CD14-positive monocyte (primary cell): ENCODE measurements at regions not wholly inside any gene's neighbourhood (a gene's known extent, or its start where the extent isn't known, plus 50 kb on each side); places are given as distances from the start of the nearest gene placed in this dataset.

Experiments used
- DNase-seq, 3 donors: peaks; one replicate each; pipeline ENCODE4 v3.0.0-alpha.2; 2011 to 2022
- H2AFZ ChIP-seq: 2 replicates; pipeline ENCODE4 v1.6.0; 2012; ENCODE audit warnings: mild to moderate bottlenecking, low read depth, low read length, inconsistent platforms; ENCODE audit not compliant: insufficient read depth, poor library complexity, severe bottlenecking
- H3K27ac ChIP-seq, 2 donors: 1 replicate in 1 of 2; 2 replicates in 1 of 2; pipeline ENCODE4 v1.5.1; 2012 to 2013; ENCODE audit warnings: low read length in 2 of 2, control low read depth in 1 of 2, inconsistent platforms in 1 of 2, low read depth in 1 of 2, mild to moderate bottlenecking in 1 of 2
- H3K27me3 ChIP-seq, 2 donors: one replicate each; pipeline versions ENCODE4 v1.6.0 to v1.6.1; 2011 to 2013; ENCODE audit warnings: low read length in 2 of 2; ENCODE audit not compliant: control insufficient read depth in 2 of 2, insufficient read depth in 2 of 2
- H3K36me3 ChIP-seq, 2 donors: replicated peaks in 1 of 2; 1 replicate in 1 of 2; 2 replicates in 1 of 2; pipeline versions ENCODE4 v1.5.1 to v1.6.1; 2012 to 2013; ENCODE audit warnings: low read length in 2 of 2, control low read depth in 1 of 2, inconsistent platforms in 1 of 2, mild to moderate bottlenecking in 1 of 2; ENCODE audit not compliant: insufficient read depth in 2 of 2, control insufficient read depth in 1 of 2
- H3K4me1 ChIP-seq, 2 donors: 1 replicate in 1 of 2; 2 replicates in 1 of 2; pipeline versions ENCODE4 v1.5.1 to v1.6.1; 2012 to 2013; ENCODE audit warnings: low read length in 2 of 2, control low read depth in 1 of 2, inconsistent platforms in 1 of 2, mild to moderate bottlenecking in 1 of 2, moderate library complexity in 1 of 2; ENCODE audit not compliant: insufficient read depth in 2 of 2, control insufficient read depth in 1 of 2
- H3K4me2 ChIP-seq: replicated peaks from 2 replicates; pipeline ENCODE3; 2012; ENCODE audit warnings: low read length, moderate library complexity, mild to moderate bottlenecking; ENCODE audit not compliant: poor library complexity, severe bottlenecking; ENCODE audit errors: extremely low read depth
- H3K4me3 ChIP-seq, 3 experiments: fragments of 200-600 bp in 1 of 3; sonication (generic) in 1 of 3; replicated peaks in 1 of 3; 1 replicate in 2 of 3; 2 replicates in 1 of 3; pipeline ENCODE4 v1.5.1; 2011 to 2013; ENCODE audit warnings: low read length in 3 of 3, mild to moderate bottlenecking in 3 of 3, control low read depth in 2 of 3, low read depth in 2 of 3, inconsistent platforms in 1 of 3, moderate library complexity in 1 of 3
- H3K79me2 ChIP-seq: 2 replicates; pipeline ENCODE4 v1.6.0; 2012; ENCODE audit warnings: mild to moderate bottlenecking, control low read depth, inconsistent platforms, low read length, moderate library complexity; ENCODE audit not compliant: insufficient read depth
- H3K9ac ChIP-seq: 2 replicates; pipeline ENCODE4 v1.6.0; 2017; ENCODE audit warnings: low read length, mild to moderate bottlenecking; ENCODE audit not compliant: insufficient read depth, poor library complexity, severe bottlenecking
- H3K9me3 ChIP-seq, 2 donors: replicated peaks in 1 of 2; 1 replicate in 1 of 2; 2 replicates in 1 of 2; pipeline versions ENCODE4 v1.5.1 to v1.6.1; 2012 to 2013; ENCODE audit warnings: low read length in 2 of 2, control low read depth in 1 of 2; ENCODE audit not compliant: control insufficient read depth in 1 of 2, insufficient read depth in 1 of 2
- H4K20me1 ChIP-seq: 2 replicates; pipeline ENCODE4 v1.6.0; 2012; ENCODE audit warnings: mild to moderate bottlenecking, low read length, control low read depth, moderate library complexity; ENCODE audit not compliant: insufficient read depth
- H3K27ac Mint-ChIP-seq, 7 donors: one replicate each; pipeline ENCODE4 v1.8.0; 2020; ENCODE audit warnings: mild to moderate bottlenecking in 7 of 7, mixed read lengths in 7 of 7, moderate library complexity in 6 of 7, inconsistent platforms in 2 of 7
- H3K27me3 Mint-ChIP-seq, 3 donors: one replicate each; pipeline ENCODE4 v1.8.0; 2021 to 2022; ENCODE audit warnings: low read depth in 3 of 3, mild to moderate bottlenecking in 3 of 3, mixed read lengths in 3 of 3, moderate library complexity in 3 of 3, inconsistent platforms in 1 of 3
- H3K36me3 Mint-ChIP-seq, 2 donors: one replicate each; pipeline ENCODE4 v1.8.0; 2020; ENCODE audit warnings: mixed read lengths in 2 of 2, inconsistent platforms in 1 of 2, mild to moderate bottlenecking in 1 of 2
- H3K4me1 Mint-ChIP-seq: one replicate; pipeline ENCODE4 v1.8.0; 2020; ENCODE audit warnings: mild to moderate bottlenecking, mixed read lengths
- H3K4me3 Mint-ChIP-seq, 2 donors: one replicate each; pipeline ENCODE4 v1.8.0; 2020; ENCODE audit warnings: mild to moderate bottlenecking in 2 of 2, mixed read lengths in 2 of 2, moderate library complexity in 1 of 2
- H3K9me3 Mint-ChIP-seq, 7 donors: one replicate each; pipeline ENCODE4 v1.8.0; 2020 to 2022; ENCODE audit warnings: mixed read lengths in 7 of 7, mild to moderate bottlenecking in 6 of 7, moderate library complexity in 6 of 7, inconsistent platforms in 2 of 7
- CTCF ChIP-seq: fragments of 200-600 bp; IDR thresholded peaks from one replicate; pipeline ENCODE4 v1.8.0; 2022; ENCODE audit warnings: antibody characterized with exemption, mild to moderate bottlenecking
- WGBS: methylation state at CpG from one replicate; pipeline ENCODE4 v1.1.5; 2013; ENCODE audit warnings: missing lambda C conversion rate; ENCODE audit not compliant: insufficient coverage; 5-methylcytosine and 5-hydroxymethylcytosine counted together
- intact Hi-C, 2 donors: fragments of 100-400 bp; cut with micrococcal nuclease; formaldehyde crosslinking; loops; one replicate each; pipeline versions ENCODE4 v1.15.0 to v1.15.1; 2023

GRCh38 chr2:129705085-129705484 lies 274.4 kb upstream of the RAB6C start:
- no peaks in the 10 kb centered on the region for H3K27me3 ChIP-seq
- H4K20me1 ChIP-seq, result no peaks in the 10 kb centered on the region
- no peaks in the 10 kb centered on the region for H3K4me1 Mint-ChIP-seq
- intact Hi-C loops, result no loop called here
- H3K4me1 ChIP-seq, result no peaks in the 10 kb centered on the region
- H3K27ac ChIP-seq, result no peak overlapping the region
- H3K9me3 ChIP-seq, result no peaks in the 10 kb centered on the region
- H3K4me3 ChIP-seq, result no peak overlapping the region
- no peak overlapping the region for H3K27ac Mint-ChIP-seq
- no peak overlapping the region for H3K4me3 Mint-ChIP-seq
- H3K9me3 Mint-ChIP-seq, result peaks cover 0 to 7% (median 2%) of the 10 kb centered on the region in 7 donors
- no peak for TF ChIP-seq CTCF
- no peaks in the 10 kb centered on the region for H3K36me3 Mint-ChIP-seq
- H3K36me3 ChIP-seq, result no peaks in the 10 kb centered on the region
- 96% methylated on average over 4 of the region's 6 CpGs for WGBS
- peaks cover 0 to 1% (median 1%) of the 10 kb centered on the region in 3 donors for H3K27me3 Mint-ChIP-seq
- no peak overlapping the region for H3K9ac ChIP-seq
- no peaks in the 10 kb centered on the region for H3K79me2 ChIP-seq
- no peak overlapping the region for H3K4me2 ChIP-seq
- no peak overlapping the region for H2AFZ ChIP-seq
- DNase-seq, result no peak

- no peaks in the 10 kb centered on the region for H3K36me3 ChIP-seq
- intact Hi-C loops, result no loop called here
- H4K20me1 ChIP-seq, result no peaks in the 10 kb centered on the region
- H3K9me3 Mint-ChIP-seq, result peaks cover 0 to 4% (median 0%) of the 10 kb centered on the region in 7 donors
- H3K4me1 Mint-ChIP-seq, result no peaks in the 10 kb centered on the region
- H2AFZ ChIP-seq, result no peak overlapping the region
- H3K9ac ChIP-seq, result no peak overlapping the region
- H3K27ac ChIP-seq, result no peak overlapping the region
- H3K27me3 Mint-ChIP-seq, result peaks cover 0 to 3% (median 0%) of the 10 kb centered on the region in 3 donors
- DNase-seq, result no peak
- H3K4me1 ChIP-seq, result no peaks in the 10 kb centered on the region
- no peaks in the 10 kb centered on the region for H3K9me3 ChIP-seq
- H3K4me3 Mint-ChIP-seq, result no peak overlapping the region
- no peak for TF ChIP-seq CTCF
- H3K4me3 ChIP-seq, result no peak overlapping the region
- H3K27ac Mint-ChIP-seq, result peak overlapping the region in 1 of 7 donors; percentile 23
- 100% methylated on average over 4 of the region's 4 CpGs for WGBS
- no peaks in the 10 kb centered on the region for H3K36me3 Mint-ChIP-seq
- H3K79me2 ChIP-seq, result no peaks in the 10 kb centered on the region
- H3K4me2 ChIP-seq, result no peak overlapping the region
- no peaks in the 10 kb centered on the region for H3K27me3 ChIP-seq
These were observed 271.7 kb upstream of the RAB6C start for GRCh38 chr2:129707800-129708199.
